ENCODE measurements at regions not wholly inside any gene's neighbourhood (a gene's known extent, or its start where the extent isn't known, plus 50 kb on each side); places are given as distances from the start of the nearest gene placed in this dataset.

DNA sequence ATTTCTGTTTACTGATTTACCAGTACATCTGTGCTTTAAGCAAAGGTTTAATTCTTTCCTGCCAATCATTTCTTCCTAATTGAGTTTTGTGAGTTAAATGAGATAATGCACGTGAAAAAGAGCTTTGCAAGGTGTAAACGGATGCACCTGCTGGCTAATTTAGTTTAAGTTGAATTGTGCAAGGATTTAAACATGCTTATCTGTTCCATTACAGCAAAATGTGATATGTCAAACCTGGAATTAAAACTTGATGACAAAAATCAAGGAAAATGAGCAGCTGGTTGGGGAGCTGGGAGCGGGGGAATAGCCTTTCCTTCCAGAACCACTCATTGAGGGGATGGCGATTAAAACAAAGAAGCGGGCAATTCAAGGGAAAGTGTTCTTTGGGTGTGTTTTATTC is 155.0 kb upstream of the CTTNBP2 start:
- TF ChIP-seq, protein P1, sequence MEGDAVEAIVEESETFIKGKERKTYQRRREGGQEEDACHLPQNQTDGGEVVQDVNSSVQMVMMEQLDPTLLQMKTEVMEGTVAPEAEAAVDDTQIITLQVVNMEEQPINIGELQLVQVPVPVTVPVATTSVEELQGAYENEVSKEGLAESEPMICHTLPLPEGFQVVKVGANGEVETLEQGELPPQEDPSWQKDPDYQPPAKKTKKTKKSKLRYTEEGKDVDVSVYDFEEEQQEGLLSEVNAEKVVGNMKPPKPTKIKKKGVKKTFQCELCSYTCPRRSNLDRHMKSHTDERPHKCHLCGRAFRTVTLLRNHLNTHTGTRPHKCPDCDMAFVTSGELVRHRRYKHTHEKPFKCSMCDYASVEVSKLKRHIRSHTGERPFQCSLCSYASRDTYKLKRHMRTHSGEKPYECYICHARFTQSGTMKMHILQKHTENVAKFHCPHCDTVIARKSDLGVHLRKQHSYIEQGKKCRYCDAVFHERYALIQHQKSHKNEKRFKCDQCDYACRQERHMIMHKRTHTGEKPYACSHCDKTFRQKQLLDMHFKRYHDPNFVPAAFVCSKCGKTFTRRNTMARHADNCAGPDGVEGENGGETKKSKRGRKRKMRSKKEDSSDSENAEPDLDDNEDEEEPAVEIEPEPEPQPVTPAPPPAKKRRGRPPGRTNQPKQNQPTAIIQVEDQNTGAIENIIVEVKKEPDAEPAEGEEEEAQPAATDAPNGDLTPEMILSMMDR (IDR thresholded peaks at IDR 0.05; ENCODE audit: low read depth, low read length), result no peak
- no peak for DNase-seq (ENCODE audit: extremely low read depth, low read depth)

DNA sequence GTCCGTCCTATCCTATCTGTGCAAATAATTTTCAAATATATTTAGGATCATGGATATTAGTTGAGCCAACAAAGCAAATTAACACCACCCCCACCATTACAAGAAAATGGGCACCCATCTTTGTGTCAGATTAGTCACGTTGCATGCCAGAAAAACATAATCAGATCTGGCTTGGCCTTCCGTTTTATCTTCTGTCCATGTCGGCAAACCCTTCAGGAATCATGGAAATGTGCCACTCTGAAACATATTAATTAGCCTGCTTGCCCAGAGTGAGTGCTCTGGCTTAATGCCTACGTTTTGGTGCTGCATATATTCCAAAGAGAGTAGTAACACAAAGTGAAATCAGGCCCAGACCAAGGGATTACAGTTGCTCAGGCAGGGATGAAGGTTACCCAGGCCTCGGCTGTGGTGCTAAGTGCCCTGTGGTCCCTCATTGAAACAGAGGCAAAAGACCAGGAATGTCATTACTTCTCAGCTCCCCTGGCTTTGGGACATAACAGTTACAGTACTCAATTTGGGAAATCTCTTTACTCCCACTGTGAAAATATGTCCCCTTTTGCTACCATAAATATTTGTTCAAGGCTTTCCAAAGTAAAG is 154.0 kb upstream of the LSM8 start:
- no peak for DNase-seq (ENCODE audit: extremely low read depth, low read depth)
- TF ChIP-seq, protein P1 (IDR thresholded peaks at IDR 0.05; ENCODE audit: low read depth, low read length), result no peak

DNA sequence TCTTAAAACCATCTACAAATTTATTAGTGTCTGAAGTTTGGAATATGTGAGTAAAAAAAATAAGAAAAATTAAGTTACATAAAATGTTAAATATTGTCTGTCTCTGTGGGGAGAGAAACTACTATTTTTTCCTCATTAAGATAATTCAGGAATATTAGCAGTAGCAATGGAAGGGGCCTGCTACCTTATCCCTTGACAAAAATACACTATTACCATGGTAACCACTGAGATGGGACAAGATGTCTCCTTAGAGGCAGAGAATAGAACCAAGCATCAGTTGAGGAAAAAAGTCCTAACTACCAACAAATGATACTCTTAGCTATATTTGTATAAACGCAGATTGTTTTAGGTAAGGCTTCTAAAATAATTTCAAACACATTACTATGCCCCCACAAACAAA is 150.7 kb upstream of the LSM8 start:
- TF ChIP-seq, protein P1 (IDR thresholded peaks at IDR 0.05; ENCODE audit: low read depth, low read length), result no peak
- DNase-seq (ENCODE audit: extremely low read depth, low read depth), result no peak

DNA sequence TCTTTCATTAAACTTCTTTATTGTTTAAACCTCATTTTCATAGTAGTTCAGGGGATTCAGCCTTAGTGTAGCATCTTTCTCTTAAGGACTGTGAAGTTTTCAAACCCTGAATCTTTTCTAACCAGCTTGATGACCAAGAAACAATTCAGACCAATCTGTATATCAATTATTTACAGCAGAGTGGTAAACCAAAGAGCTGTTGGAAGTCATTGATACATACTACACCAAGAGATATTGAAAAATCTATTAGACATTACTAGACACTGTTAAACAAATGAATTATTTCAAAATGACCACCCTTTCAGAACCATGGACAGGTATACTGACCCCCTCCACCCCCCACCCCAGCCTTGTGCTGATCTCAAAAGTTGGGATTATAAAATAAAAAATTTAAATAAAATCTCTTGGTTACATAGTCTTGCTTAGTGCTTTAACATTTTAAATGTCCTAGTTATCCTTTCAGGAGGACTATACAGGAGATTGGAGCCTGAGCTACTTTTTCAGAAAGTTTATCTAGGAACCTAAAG is 143.9 kb upstream of the LSM8 start:
- TF ChIP-seq, protein P1 (IDR thresholded peaks at IDR 0.05; ENCODE audit: low read depth, low read length), result no peak
- no peak for DNase-seq (ENCODE audit: extremely low read depth, low read depth)

DNA sequence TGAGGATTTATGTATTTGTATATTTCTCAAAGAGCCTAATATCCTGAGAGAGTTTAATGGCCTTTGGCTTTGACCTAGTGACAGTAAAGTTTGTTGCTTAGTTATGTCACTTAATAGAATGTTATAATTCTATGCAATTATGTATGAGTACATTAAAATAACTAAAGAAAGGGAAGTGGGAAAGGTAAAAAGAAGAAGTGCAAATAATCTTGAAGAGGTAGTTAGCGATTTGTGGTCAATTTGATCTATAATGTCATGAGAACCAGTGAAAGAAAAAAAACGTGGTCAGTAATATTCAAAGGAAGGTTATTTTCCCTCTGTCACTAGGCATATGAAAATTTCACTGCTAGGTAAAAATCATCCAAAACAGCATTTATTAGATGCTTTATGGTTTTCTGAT is 143.4 kb upstream of the LSM8 start:
- DNase-seq (ENCODE audit: extremely low read depth, low read depth), result no peak
- TF ChIP-seq, protein P1 (IDR thresholded peaks at IDR 0.05; ENCODE audit: low read depth, low read length), result no peak

DNA sequence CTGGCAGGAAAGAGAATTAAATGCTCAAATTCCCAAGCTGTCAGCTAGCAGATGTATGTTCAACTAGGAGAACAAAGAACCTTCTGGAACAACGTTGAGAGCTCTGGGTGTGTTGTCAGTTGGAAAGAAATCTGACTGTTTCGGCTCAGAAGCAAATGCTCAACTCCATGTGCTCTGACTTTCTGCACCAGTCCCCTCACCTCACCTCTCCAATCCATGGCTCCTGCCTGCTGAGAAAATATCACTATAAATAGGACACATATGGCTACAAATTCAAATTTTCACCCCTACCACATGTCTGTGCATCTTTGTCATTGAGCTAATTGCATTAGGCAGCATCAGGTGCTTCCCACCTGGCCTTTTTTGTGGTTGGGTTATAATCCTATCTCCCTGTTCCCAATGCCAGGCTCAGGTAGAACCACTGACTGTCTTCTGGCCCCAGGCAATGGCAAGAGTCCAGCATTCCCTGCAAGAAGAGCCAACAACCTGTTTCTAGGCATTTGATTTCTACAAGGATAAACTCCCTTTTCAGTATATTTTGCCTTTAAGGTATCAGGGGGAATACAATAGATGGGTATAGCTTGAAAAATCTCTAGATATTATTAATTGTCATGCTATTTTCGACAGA is 142.6 kb upstream of the LSM8 start:
- TF ChIP-seq, protein P1 (IDR thresholded peaks at IDR 0.05; ENCODE audit: low read depth, low read length), result no peak
- no peak for DNase-seq (ENCODE audit: extremely low read depth, low read depth)

DNA sequence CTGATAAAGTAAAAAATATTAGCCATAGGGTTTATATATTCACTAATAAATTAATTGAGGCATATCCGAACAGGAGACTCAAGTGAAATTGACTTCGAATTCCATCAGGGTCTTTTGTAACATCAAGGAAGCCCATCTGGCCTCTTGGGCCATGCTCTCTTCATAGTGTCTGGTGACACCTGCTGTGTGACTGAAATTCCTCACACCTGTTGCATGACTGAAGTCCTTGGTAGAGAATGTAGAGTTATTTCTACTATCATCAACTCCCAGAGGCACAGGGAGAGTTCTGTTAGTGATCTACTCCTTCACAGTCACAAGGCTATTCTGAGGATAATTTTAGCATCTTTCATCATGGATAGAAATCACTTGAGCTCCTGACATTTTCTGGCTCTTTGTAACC is 138.3 kb upstream of the LSM8 start:
- TF ChIP-seq, protein P1 (IDR thresholded peaks at IDR 0.05; ENCODE audit: low read depth, low read length), result no peak
- DNase-seq (ENCODE audit: extremely low read depth, low read depth), result no peak
